ENCODE measurements at regions not wholly inside any gene's neighbourhood (a gene's known extent, or its start where the extent isn't known, plus 50 kb on each side); places are given as distances from the start of the nearest gene placed in this dataset.

DNA sequence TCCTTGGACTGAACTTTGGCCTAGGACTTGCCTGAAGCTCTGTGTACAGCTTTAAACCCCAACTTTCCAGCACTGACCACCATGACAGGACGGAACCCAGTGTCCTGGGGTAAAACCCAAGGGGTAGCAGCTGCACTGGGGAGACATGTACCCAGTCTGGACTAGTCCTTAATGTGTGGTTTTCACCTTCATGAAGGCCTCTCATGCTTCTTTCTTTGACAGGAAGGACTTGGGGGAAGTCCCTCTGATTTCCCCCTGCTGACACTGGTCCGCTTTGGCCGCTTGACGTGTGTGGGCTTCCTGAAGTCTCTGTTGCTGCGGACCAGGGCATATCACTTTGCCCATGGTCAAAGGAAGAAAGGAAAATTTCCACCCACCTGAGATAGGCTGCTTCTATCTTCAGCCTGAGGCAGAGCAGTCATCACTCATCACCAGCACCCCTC is 66.3 kb upstream of the PRDX6 start (continued):
- TF ChIP-seq E4F1 (IDR thresholded peaks at IDR 0.05; ENCODE audit: borderline replicate concordance, partially characterized antibody): no peak
- no peak for TF ChIP-seq HDAC2 (IDR thresholded peaks at IDR 0.05)
- TF ChIP-seq SIX5 (IDR thresholded peaks at IDR 0.05; ENCODE audit: low read depth, low read length, severe bottlenecking): no peak
- TF ChIP-seq CUX1 (IDR thresholded peaks at IDR 0.05; ENCODE audit: insufficient replicate concordance, low read depth, low read length): peak; percentile 43
- TF ChIP-seq KAT2A (conservative IDR thresholded peaks at IDR 0.05; ENCODE audit: control insufficient read depth, low read depth, low read length): no peak
- no peak for TF ChIP-seq BRCA1 (IDR thresholded peaks at IDR 0.05; ENCODE audit: low read depth, low read length)
- no peak for TF ChIP-seq NFYB (IDR thresholded peaks at IDR 0.05; ENCODE audit: insufficient read depth, low read depth, low read length)
- no peak for TF ChIP-seq E2F4 (IDR thresholded peaks at IDR 0.05; ENCODE audit: low read depth, low read length)
- TF ChIP-seq NFYA (IDR thresholded peaks at IDR 0.05; ENCODE audit: borderline replicate concordance, low read depth, low read length): no peak
- no peak for TF ChIP-seq SUPT20H (IDR thresholded peaks at IDR 0.05; ENCODE audit: borderline replicate concordance, control insufficient read depth, low read depth, low read length)
- peak; percentile 91 to 92 for TF ChIP-seq IKZF2 (IDR thresholded peaks at IDR 0.05)
- TF ChIP-seq SREBF1 (IDR thresholded peaks at IDR 0.05; ENCODE audit: low read length): no peak
- no peak for TF ChIP-seq CHD4 (IDR thresholded peaks at IDR 0.05)
- no peak for TF ChIP-seq NR2C2 (IDR thresholded peaks at IDR 0.05; ENCODE audit: borderline replicate concordance, control insufficient read depth, insufficient read length, low read depth)
- TF ChIP-seq JUND (IDR thresholded peaks at IDR 0.05; ENCODE audit: low read depth, low read length): peak; percentile 15; the same call in 1 of the 2 replicates
- TF ChIP-seq IKZF1 (conservative IDR thresholded peaks at IDR 0.05): peak; percentile 93
- peak in 1 of 2 experiments; percentile 61; a peak in 1 of 4 replicates for TF ChIP-seq BHLHE40 (IDR thresholded peaks at IDR 0.05; ENCODE audit: borderline replicate concordance in 1 of 2, low read depth in 2 of 2, low read length in 1 of 2)
- no peak for TF ChIP-seq IRF3 (IDR thresholded peaks at IDR 0.05)
- TF ChIP-seq, protein P1, sequence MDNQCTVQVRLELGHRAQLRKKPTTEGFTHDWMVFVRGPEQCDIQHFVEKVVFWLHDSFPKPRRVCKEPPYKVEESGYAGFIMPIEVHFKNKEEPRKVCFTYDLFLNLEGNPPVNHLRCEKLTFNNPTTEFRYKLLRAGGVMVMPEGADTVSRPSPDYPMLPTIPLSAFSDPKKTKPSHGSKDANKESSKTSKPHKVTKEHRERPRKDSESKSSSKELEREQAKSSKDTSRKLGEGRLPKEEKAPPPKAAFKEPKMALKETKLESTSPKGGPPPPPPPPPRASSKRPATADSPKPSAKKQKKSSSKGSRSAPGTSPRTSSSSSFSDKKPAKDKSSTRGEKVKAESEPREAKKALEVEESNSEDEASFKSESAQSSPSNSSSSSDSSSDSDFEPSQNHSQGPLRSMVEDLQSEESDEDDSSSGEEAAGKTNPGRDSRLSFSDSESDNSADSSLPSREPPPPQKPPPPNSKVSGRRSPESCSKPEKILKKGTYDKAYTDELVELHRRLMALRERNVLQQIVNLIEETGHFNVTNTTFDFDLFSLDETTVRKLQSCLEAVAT (IDR thresholded peaks at IDR 0.05): peak; percentile 57; the same call in 1 of the 2 replicates
- TF ChIP-seq FOXK2 (IDR thresholded peaks at IDR 0.05): no peak

Data from GM12878 (cell line).